CD4-positive, alpha-beta T cell treated with Interleukin-4 for 1 hour (primary cell): ENCODE measurements at regions not wholly inside any gene's neighbourhood (a gene's known extent, or its start where the extent isn't known, plus 50 kb on each side); places are given as distances from the start of the nearest gene placed in this dataset.
"Not testable (repeated sequence)": the region's sequence is repeated elsewhere in the genome, so short reads cannot be mapped to it uniquely, and the experiment has no call there.

Experiments used
- DNase-seq, 2 donors: peaks; one replicate each; pipeline ENCODE4 v3.0.0-alpha.2; 2020 to 2022

GRCh38 chr12:89833337-89834252 is 125.0 kb upstream of the ATP2B1 start:
- no peak for DNase-seq

DNA sequence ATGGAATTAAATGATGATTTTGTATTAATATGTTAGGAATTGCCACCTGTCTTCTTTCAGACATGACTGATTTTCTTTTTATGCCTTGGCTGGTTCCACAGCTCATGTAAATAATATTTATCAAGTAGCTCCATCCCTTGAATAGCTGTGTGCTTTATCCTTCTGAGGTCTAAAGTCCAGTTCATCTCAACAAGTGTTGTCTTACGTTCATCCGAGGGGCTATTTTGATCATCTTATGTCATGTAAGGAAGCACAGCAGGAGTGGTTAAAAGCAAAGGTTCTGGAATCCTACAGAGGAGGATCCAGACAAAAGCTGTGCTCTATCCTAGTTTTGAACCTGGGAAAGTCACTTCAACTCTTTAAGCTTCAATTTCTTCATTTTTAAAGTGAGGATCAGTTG is 123.7 kb upstream of the ATP2B1 start:
- no peak for DNase-seq

DNA sequence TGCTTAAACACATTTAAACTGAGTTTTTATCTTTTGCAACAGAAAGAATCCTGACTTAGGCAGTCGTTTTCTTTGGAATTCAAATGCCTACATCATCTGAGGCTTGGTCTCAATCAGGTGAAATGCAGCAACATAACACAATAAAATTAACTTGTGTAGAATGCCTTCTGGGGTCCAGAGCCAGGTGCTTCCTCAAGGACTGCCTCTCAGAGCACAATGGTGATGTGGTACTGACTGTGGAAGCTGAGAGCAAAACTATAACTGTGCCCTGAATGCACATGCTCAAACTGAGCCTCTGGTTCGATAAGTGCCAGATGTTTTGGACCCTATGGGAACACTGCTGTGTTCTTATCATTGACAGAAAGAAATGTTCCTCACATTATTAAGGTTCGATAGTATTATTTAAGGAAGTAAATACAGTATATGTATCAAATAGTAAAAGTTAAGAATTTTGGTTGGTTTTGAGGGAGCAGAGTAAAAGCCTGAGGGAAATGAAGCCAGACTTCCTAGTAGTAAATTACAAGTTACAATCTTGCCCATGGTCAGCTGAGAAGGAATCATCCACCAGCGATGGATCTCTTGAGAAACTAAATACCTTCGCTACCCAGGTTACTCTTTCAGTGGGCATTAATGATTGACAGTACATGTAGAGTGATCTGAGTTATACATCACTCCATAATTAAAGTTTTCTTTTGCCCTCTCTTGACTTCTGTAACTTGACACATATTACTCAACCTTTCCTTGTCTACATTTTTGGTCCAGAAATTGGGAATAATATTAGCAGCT is 122.9 kb upstream of the ATP2B1 start:
- DNase-seq, result no peak

- no peak for DNase-seq
These were observed 120.9 kb upstream of the ATP2B1 start for GRCh38 chr12:89829434-89829975.

DNA sequence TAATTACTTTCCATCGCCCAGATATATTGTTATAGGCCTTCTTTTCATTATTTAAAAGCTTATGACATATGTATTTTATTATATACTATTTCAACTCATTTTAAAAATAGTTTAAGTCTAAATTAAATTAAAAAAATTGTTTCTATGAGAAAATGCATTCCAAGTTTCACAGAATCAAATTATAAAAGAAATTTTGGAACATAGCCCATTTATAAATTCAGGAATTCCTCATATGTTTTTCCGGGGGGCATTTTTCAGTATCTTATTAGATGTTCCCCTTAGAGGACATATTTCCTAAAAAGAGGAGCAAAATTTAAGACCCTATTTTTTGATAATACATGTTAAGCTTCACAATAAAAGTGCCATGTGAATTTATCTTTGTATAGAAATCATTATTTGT is 119.9 kb upstream of the ATP2B1 start:
- no peak for DNase-seq

DNA sequence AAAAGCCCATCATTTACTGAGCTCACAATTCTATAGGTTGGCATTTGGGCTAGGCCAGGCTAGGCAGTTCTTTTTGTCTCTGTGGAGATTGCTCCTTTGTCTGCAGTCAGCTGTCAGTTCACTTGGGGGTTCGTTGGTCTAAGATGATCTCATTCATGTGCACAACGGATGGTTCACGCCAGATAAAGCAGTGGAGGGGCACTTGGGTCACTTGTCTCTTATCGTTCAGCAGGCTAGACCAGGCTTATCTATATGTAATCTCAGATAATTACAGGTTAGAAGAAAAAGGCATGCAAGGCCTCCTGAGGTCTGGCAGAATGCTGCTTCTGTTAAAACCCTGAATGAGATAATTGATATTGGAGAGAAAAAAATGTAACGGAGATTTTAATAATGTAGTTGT is 119.0 kb upstream of the ATP2B1 start:
- DNase-seq, result no peak

- no peak for DNase-seq
These were observed 117.8 kb upstream of the ATP2B1 start for GRCh38 chr12:89826468-89826867.

DNA sequence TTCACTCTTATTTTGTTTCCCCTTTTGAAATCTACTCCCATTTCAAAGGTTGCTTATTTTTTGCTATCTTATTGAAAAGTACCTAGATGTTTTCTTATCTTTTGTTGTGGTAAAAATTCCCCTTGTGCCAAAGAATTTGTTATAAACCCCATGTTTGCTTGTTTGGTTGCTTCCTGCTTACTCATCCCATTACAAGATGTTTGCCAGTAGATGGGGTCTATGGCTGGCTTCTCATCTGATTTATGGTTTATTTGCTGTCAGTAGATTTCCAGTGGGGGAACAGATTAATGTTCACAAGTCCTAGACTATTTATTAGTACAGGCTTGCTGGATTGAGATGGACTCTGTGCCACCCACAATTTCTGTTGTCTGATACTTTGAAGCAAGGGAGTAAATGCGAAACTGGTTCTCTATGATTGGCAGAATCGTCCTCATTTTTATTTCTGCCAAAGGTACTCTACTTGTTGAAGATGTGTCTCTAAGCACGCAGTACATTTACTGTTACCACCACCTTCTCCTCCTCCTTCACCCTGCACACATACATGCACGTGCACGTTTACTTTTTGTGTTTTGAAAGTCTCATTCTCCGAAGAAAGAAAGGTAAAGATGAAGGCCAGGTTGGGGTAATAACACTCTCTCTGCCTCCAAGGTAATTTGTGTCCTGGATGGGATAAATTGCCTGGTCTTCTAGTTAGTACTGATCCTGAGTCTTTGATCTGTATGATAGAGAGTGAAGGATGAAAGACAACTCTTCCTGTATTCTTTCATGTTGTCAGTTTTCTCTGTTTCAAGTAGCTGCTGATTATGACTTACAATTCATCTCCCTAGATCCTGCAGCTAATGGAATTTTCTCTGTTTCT is 117.2 kb upstream of the ATP2B1 start:
- DNase-seq, result peak in 1 of 2 donors; percentile 39

DNA sequence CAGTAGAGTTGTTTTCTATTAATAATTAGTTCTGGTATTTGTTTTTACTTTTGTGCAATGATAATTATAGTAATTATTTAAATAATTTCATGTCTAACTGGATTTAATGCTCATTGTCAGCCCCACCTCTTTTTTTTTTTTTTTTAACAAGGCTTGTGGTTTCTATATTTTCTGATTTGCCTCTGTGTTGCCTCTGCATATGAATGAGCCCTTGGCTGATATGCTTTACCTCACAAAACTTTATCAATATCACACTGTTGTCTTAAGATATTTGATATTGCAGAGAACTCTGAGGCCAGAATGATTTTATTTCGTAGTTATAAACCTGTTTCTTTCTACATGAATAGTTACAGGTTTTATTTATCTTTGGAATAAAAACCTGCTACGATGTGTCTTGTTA is 116.2 kb upstream of the ATP2B1 start:
- DNase-seq, result peak in 1 of 2 donors; percentile 6

GRCh38 chr12:89822992-89823391 is 114.4 kb upstream of the ATP2B1 start:
- DNase-seq, result not testable (repeated sequence)

DNA sequence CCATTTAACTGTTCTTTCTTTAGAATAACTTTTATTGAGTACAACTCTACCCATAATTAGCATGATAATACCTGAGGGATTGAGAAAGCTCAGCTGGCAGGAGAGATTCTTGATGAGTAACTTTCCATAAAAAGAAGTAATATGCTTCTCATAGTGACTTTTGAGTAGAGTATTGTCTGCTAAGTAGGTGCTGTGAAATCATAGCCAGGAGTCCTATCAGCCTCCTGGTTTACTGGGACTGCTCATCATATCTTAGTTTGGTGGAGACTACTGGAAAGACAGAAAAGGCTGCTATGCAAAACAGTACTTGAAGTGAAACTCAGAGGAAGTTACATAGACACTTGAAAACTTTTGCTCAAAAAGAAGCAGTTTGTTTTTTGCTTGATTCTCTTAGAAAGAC is 113.3 kb upstream of the ATP2B1 start:
- no peak for DNase-seq

- DNase-seq, result no peak
These were observed 109.0 kb upstream of the ATP2B1 start for GRCh38 chr12:89817501-89818226.

- DNase-seq, result no peak
These were observed 106.6 kb upstream of the ATP2B1 start for GRCh38 chr12:89815225-89815624.

DNA sequence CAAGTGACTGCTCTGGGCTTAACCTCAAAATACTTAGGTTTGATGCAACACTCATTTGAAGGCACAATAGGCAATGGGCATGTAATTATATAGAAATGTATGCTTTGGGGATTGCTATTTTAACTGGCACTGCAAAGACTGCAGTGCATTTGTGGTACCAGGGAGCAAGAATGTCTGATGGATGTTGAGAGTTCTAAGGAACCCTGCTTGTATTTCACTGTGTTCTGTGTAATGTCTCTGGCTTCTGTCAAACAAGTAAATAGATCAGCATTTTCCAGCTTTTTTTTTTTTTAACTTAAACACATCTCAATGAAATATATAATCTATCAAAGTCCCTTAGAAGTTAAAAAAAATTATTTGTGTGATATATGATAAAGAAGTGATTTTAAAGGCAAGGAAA is 94.8 kb upstream of the ATP2B1 start:
- no peak for DNase-seq

DNA sequence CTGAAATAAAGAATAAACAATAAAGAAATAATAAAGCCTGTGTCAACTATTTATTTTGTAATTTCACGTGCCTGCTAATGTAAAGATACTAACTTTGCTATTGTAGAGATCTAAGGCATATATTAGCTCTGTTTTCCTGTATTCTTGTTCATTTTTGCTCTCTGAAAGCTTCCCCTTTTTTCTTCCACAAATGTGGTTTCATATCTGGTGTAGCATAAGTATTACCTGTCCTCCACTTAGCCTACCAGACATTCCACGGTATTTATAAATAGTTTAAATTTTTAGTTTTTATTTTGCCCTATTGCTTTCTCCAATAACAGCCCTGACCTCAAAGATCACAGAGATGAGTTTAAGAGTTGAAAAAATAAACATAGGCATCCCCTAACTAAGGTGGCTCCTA is 92.6 kb upstream of the ATP2B1 start:
- DNase-seq, result no peak

- no peak for DNase-seq
These were observed 91.8 kb upstream of the ATP2B1 start for GRCh38 chr12:89800435-89800834.

- DNase-seq, result no peak
These were observed 90.7 kb upstream of the ATP2B1 start for GRCh38 chr12:89799316-89799715.

DNA sequence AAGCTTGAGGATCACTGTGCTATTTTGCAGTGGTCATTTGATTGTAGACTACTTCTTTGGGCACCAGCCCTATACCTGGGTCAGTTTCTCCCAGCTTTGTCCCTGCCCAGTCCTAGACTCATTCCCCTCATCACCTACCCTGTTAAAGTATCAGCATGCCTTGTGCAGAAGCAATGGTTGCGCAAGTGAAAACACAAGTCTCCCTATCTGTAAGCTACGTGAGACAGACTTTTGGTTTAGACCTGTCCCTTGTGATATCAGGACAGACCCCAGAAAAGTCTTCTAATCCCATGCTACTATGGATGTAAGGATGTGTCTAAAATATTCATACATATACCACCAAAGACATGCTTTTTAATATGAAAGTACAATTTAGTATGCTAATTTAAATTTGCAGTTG is 88.8 kb upstream of the ATP2B1 start:
- no peak for DNase-seq

GRCh38 chr12:89796798-89797382 is 88.3 kb upstream of the ATP2B1 start:
- no peak for DNase-seq

DNA sequence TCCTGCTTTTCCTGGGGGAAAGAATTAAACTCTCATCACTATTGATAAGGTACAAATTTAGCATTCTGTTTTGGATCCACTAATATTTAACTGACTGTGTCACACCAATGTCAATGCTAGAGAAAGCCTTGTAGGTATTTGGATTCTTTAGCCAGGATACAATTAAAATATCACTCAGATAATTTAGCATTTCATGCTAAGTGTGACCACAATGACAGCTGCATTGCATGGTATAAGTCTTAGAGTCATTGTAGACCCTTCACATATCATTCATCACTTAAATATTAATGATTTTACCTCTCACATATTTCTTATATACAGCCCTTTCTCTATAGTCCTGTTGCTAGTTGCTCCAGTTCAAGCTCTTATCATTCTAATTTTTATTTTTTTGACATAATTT is 85.3 kb upstream of the ATP2B1 start:
- no peak for DNase-seq

- no peak for DNase-seq
These were observed 82.6 kb upstream of the ATP2B1 start for GRCh38 chr12:89791286-89791685.

DNA sequence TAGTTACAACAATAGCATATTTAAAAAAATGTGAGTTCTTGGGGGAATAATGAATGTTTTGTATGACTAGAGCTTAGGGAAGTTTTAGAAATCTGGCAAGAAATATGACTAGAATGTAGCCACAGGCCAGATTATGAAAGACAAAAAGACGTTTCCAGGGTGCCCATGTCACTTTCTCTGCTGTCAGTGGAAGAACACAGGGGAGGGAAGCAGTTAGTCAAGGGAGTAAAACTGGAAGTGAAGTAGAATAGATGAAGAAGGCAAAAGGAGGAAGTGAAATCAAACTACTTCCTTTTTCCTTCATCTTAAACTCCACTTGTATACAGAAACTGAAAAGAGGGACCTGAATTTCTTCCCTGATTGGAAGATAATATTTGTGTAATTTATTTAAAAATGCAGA is 81.2 kb upstream of the ATP2B1 start:
- DNase-seq, result peak; percentile 11 to 54
